Suprapubic skin (tissue), 3 donors: ENCODE measurements at regions not wholly inside any gene's neighbourhood (a gene's known extent, or its start where the extent isn't known, plus 50 kb on each side); places are given as distances from the start of the nearest gene placed in this dataset.

Source experiments
- EP300 ChIP-seq: sonication (generic); formaldehyde crosslinking; IDR thresholded peaks from one replicate; pipeline ENCODE4 v1.6.1; 2017; ENCODE audit warnings: antibody characterized with exemption
- POLR2A ChIP-seq, 2 donors: fragments of 450-650 bp; IDR thresholded peaks; one replicate each; pipeline ENCODE4 v1.6.1; 2017; ENCODE audit warnings: antibody characterized with exemption in 2 of 2, mild to moderate bottlenecking in 2 of 2, moderate library complexity in 2 of 2
- TF ChIP-seq, protein P1 (sequence below), 2 donors: fragments of 200-600 bp in 1 of 2; fragments of 450-650 bp in 1 of 2; sonication (generic) in 1 of 2; IDR thresholded peaks; one replicate each; pipeline ENCODE4 v1.5.1; 2016 to 2019; ENCODE audit warnings: antibody characterized with exemption in 2 of 2, mild to moderate bottlenecking in 1 of 2, moderate library complexity in 1 of 2

DNA sequence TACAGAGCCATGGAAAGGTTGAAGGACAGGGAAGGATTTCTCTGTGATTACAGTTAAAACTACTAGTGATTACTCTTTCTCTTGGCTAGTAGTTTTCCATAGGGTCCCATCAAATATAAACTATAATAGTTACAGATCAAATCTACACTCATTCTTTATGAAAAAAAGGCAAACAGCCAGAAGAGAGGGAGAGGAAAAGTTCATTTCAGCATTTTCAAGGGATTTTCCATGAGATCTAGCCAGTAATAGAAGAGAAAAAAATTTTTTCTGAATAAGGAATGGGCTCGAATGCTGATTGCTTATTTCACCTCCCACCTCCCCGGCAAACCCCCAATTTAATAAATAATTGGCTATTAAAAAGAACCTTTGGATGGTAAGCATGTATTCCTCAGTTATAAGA lies 74.8 kb upstream of the BLID start:
- TF ChIP-seq, protein P1, sequence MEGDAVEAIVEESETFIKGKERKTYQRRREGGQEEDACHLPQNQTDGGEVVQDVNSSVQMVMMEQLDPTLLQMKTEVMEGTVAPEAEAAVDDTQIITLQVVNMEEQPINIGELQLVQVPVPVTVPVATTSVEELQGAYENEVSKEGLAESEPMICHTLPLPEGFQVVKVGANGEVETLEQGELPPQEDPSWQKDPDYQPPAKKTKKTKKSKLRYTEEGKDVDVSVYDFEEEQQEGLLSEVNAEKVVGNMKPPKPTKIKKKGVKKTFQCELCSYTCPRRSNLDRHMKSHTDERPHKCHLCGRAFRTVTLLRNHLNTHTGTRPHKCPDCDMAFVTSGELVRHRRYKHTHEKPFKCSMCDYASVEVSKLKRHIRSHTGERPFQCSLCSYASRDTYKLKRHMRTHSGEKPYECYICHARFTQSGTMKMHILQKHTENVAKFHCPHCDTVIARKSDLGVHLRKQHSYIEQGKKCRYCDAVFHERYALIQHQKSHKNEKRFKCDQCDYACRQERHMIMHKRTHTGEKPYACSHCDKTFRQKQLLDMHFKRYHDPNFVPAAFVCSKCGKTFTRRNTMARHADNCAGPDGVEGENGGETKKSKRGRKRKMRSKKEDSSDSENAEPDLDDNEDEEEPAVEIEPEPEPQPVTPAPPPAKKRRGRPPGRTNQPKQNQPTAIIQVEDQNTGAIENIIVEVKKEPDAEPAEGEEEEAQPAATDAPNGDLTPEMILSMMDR (IDR thresholded peaks at IDR 0.05), result no peak
- no peak for TF ChIP-seq EP300
- no peak for TF ChIP-seq POLR2A (IDR thresholded peaks at IDR 0.05)
